ENCODE measurements at regions not wholly inside any gene's neighbourhood (a gene's known extent, or its start where the extent isn't known, plus 50 kb on each side); places are given as distances from the start of the nearest gene placed in this dataset.

GRCh38 chr9:38253200-38253599 lies 139.3 kb upstream of the ALDH1B1 start:
- TF ChIP-seq CTCF (conservative IDR thresholded peaks at IDR 0.05; ENCODE audit: low read depth, low read length): no peak
- no peak for DNase-seq (ENCODE audit: low read depth)
- no peak overlapping the region for H3K4me3 ChIP-seq (ENCODE audit: low read depth, low read length)

GRCh38 chr9:38251036-38251860 lies 141.3 kb upstream of the ALDH1B1 start:
- no peak for DNase-seq (ENCODE audit: low read depth)
- no peak for TF ChIP-seq CTCF (conservative IDR thresholded peaks at IDR 0.05; ENCODE audit: low read depth, low read length)
- H3K4me3 ChIP-seq (ENCODE audit: low read depth, low read length): no peak overlapping the region

- H3K4me3 ChIP-seq (ENCODE audit: low read depth, low read length): no peak overlapping the region
- DNase-seq (ENCODE audit: low read depth): no peak
- TF ChIP-seq CTCF (conservative IDR thresholded peaks at IDR 0.05; ENCODE audit: low read depth, low read length): no peak
Measured at GRCh38 chr9:38250279-38251035, 142.0 kb upstream of the ALDH1B1 start.

GRCh38 chr9:38249587-38250210 lies 142.8 kb upstream of the ALDH1B1 start:
- DNase-seq (ENCODE audit: low read depth): no peak
- TF ChIP-seq CTCF (conservative IDR thresholded peaks at IDR 0.05; ENCODE audit: low read depth, low read length): no peak
- no peak overlapping the region for H3K4me3 ChIP-seq (ENCODE audit: low read depth, low read length)

GRCh38 chr9:38249049-38249448 lies 143.5 kb upstream of the ALDH1B1 start:
- no peak for DNase-seq (ENCODE audit: low read depth)
- H3K4me3 ChIP-seq (ENCODE audit: low read depth, low read length): no peak overlapping the region
- no peak for TF ChIP-seq CTCF (conservative IDR thresholded peaks at IDR 0.05; ENCODE audit: low read depth, low read length)

GRCh38 chr9:38246833-38247232 lies 145.7 kb upstream of the ALDH1B1 start:
- H3K4me3 ChIP-seq (ENCODE audit: low read depth, low read length): no peak overlapping the region
- no peak for DNase-seq (ENCODE audit: low read depth)
- no peak for TF ChIP-seq CTCF (conservative IDR thresholded peaks at IDR 0.05; ENCODE audit: low read depth, low read length)

Data from choroid plexus epithelial cell (primary cell).